HG02759 (cell line): ENCODE measurements at regions not wholly inside any gene's neighbourhood (a gene's known extent, or its start where the extent isn't known, plus 50 kb on each side); places are given as distances from the start of the nearest gene placed in this dataset.
A peak's percentile ranks its signal among the peaks of the same experiment; 100 is the strongest.
"Not testable (repeated sequence)": the region's sequence is repeated elsewhere in the genome, so short reads cannot be mapped to it uniquely, and the experiment has no call there.

Experiments
- ATAC-seq: cut with Tn5 transposase; IDR thresholded peaks from one replicate; pipeline ENCODE4 v1.9.1; 2021; ENCODE audit warnings: mild to moderate bottlenecking, moderate library complexity; ENCODE audit not compliant: unreplicated experiment

- no peak for ATAC-seq
These were observed 274.9 kb upstream of the MGAT4C start for GRCh38 chr12:86530996-86531655.

- no peak for ATAC-seq
These were observed 269.9 kb upstream of the MGAT4C start for GRCh38 chr12:86526060-86526595.

DNA sequence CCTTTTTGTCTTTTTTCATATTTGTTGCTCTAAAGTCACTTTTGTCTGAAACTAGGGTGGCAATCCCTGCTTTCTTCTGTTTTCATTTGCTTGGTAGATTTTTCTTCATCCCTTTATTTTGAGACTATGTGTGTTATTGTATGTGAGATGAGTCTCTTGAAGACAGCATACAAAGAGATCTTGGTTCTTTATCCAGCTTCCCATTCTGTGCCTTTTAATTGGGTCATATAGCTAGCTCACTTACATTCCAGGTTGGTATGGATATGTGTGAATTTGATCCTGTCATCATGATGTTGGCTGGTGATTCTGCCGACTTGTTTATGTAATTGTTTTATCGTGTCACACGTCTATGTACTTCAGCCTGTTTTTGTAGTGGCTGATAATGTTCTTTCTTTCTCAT, 267.7 kb upstream of the MGAT4C start:
- ATAC-seq = no peak

- no peak for ATAC-seq
These were observed 265.7 kb upstream of the MGAT4C start for GRCh38 chr12:86521870-86522269.

- peak; percentile 13 for ATAC-seq
These were observed 257.0 kb upstream of the MGAT4C start for GRCh38 chr12:86513226-86513625.

GRCh38 chr12:86496595-86496994, 240.4 kb upstream of the MGAT4C start:
- no peak for ATAC-seq

- ATAC-seq = no peak
These were observed 228.3 kb upstream of the MGAT4C start for GRCh38 chr12:86484473-86484872.

DNA sequence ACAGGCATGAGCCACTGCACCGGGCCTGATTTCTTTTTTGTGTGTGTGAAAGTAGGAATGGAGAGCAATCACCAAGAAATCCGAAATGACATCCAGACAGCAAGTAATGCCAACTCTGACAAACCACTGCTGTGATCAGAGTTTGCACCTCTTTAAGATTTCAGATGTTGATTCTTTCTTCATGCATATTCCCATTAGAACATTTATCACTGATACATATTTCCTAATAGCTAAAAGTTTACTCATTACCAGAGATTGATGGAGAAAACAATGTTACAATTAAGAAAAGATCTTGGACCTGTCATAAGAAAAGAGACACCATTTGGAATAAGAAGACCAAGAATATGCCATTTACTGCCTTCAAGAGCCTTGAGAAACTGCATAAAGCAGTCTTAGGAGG, 217.0 kb upstream of the MGAT4C start:
- ATAC-seq = no peak

DNA sequence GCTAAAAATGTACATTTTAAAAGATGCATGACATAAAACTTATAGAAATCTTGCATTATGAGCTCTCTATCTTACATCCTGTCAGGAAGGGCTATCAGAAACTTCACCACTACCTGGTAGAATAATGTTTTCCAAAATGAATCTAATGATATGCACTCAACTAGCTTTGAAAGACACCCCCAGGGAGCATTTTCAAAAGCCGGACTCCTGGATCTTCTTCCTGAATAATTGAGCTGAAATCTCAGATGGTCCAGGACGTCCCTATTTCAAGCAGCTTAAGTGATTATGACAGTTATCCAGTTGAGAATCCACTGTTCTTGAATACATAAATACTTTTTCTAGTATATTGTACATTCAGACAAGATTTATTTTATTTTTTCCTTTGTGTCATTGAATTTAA, 200.6 kb upstream of the MGAT4C start:
- ATAC-seq = no peak

DNA sequence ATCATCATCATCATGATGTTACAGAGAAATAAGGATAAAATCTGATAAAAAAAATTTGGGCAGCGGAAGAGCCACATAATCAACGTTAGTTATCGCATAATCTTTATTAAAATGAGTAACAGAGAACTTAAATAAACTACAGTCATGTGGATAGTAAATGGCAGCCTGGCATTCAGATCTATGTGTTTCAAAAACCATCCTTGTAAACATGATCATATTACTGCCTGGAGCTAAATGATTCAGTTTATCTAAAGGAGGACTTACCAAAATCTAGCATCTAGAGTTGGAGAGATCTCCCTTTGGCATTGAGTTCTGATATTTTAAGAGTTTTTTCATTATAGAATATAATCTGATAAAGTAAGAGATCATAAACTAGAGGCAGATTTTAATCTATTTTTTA, 200.1 kb upstream of the MGAT4C start:
- no peak for ATAC-seq

GRCh38 chr12:86445356-86445755, 189.2 kb upstream of the MGAT4C start:
- ATAC-seq = no peak

DNA sequence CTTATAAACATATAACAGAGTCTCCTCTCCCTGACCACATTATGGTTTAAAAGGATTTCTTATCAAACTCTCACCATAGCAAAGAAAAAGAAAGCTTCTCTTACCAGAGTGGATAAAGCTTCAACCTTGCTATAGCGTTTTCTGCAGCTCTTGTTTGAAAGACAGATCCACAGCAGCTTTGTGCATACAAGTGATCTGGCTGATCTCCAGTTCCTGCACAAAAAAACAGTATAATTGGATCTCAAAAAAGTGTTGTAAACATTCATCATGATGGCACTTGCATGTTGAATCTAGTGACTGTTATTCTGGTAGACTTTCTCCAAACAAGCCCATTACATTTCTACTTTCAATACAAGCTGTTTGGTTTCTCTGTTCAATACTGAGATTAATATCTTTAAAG, 178.9 kb upstream of the MGAT4C start:
- ATAC-seq = no peak

DNA sequence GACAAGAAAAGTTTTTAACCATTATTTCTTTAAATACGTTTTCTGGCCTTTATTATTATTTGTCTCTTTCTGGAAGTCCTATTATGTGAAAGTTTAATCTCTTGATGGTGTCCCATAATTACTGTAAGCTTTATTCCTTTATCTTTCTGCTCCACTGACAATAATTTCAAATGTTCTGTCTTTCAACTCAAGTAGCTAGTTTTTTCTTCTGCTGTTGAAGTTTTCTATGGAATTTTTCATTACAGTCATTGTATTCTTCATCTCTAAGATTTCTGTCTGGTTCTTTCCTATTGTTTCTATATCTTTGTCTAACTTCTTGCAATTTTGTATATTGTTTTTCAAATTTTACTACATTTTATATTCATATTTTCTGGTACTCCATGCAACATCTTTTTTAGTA, 173.6 kb upstream of the MGAT4C start:
- no peak for ATAC-seq

- ATAC-seq = no peak
These were observed 165.1 kb upstream of the MGAT4C start for GRCh38 chr12:86421333-86421732.

GRCh38 chr12:86414201-86414600, 158.0 kb upstream of the MGAT4C start:
- ATAC-seq = no peak

GRCh38 chr12:86411710-86412109, 155.5 kb upstream of the MGAT4C start:
- no peak for ATAC-seq

- no peak for ATAC-seq
These were observed 151.5 kb upstream of the MGAT4C start for GRCh38 chr12:86407620-86408208.

GRCh38 chr12:86389949-86390348, 133.8 kb upstream of the MGAT4C start:
- no peak for ATAC-seq

DNA sequence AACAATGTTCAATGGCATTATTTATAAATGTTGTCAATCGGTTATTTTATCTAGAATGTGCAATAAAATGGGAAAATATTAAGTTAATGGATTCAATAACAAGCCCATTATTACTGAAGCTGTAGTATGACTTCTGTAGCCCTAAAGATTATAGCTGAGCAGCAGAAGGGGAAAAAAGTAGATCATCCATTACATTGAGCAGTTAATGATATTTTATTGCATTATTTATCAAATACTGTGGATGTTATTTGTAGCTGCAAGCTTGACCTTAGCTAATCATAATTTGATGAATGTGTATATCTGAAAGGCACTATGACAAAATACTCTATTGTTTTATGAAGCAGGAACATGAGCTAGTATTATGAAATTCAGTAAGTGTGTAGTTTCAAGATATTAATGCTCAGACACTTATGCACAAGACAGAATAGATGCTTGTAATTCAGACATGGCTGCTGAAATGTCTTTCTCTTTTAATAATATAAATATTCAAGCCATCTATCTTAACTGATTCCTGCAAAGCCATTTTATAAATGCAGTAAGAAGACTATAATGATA, 131.5 kb upstream of the MGAT4C start:
- no peak for ATAC-seq

DNA sequence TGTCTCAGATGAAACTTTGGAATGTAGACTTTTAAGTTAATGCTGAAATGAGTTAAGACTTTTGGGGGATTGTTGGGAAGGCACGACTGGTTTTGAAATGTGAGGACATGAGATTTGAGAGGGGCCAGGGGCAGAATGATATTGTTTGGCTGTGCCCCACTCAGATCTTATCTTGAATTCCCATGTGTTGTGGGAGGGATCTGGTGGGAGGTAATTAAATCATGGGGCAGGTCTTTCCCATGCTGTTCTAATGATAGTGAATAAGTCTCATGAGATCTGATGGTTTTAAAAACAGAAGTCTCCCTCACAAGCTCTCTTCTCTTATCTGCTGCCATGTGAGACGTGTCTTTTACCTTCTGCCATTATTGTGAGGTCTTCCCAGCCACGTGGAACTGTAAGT, 127.6 kb upstream of the MGAT4C start:
- ATAC-seq = not testable (repeated sequence)

GRCh38 chr12:86379337-86379736, 123.1 kb upstream of the MGAT4C start:
- no peak for ATAC-seq

DNA sequence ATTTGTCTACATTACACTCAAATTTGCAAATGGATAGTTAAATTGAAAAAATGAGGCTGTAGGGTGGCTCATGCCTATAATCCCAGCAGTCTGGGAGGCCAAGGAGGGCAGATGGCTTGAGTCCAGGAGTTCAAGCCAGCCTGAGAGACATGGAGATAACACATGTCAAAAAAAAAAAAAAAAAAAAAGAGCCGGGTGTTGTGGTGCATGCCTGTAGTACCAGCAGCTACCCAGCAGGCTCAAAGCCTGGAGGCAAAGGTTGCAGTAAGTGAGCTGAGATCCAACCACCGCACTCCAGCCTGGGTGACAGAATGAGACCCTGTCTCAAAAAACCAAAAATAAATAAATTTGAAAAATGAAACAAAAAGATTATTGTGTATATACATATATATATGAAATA, 119.9 kb upstream of the MGAT4C start:
- ATAC-seq = no peak
